ENCODE measurements at regions not wholly inside any gene's neighbourhood (a gene's known extent, or its start where the extent isn't known, plus 50 kb on each side); places are given as distances from the start of the nearest gene placed in this dataset.

- Histone ChIP-seq H3K36me3 (ENCODE audit: control insufficient read depth in 2 of 4, insufficient read depth in 4 of 4, low read length in 3 of 4) (no peaks in the 10 kb centered on the region), H4K5ac (ENCODE audit: insufficient read length, low read depth, low read length) (no peak overlapping the region), H3K27ac (ENCODE audit: low read depth, low read length) (no peak overlapping the region), H2BK20ac (ENCODE audit: low read length) (no peak overlapping the region), H4K91ac (replicated peaks; ENCODE audit: insufficient read length, low read length) (no peak overlapping the region), H4K20me1 (replicated peaks in 1 of 2; ENCODE audit: control insufficient read depth in 1 of 2, insufficient read depth in 2 of 2, low read length in 2 of 2) (no peaks in the 10 kb centered on the region), H3K23me2 (ENCODE audit: low read depth, low read length) (no peaks in the 10 kb centered on the region), H3K56ac (replicated peaks; ENCODE audit: insufficient read length, low read depth, low read length) (no peak overlapping the region), H3K79me1 (ENCODE audit: low read depth, low read length) (no peaks in the 10 kb centered on the region), H3K14ac (ENCODE audit: insufficient read length) (no peak overlapping the region), H3K4me1 (replicated peaks in 1 of 4; ENCODE audit: control insufficient read depth in 3 of 4, insufficient read depth in 4 of 4, low read length in 3 of 4) (peaks cover 0 to 5% (median 1%) of the 10 kb centered on the region in 4 experiments; a peak in 3 of 7 replicates), H2AK5ac (ENCODE audit: low read depth, low read length) (no peak overlapping the region), H3K18ac (ENCODE audit: extremely low read depth, low read length) (no peak overlapping the region), H3K4ac (replicated peaks; ENCODE audit: insufficient read length, low read depth, low read length) (no peak overlapping the region), H2BK15ac (ENCODE audit: low read length) (no peak overlapping the region), H3K9me3 (ENCODE audit: insufficient read depth in 2 of 2, low read depth in 1 of 2, low read length in 1 of 2) (no peaks in the 10 kb centered on the region), H3K4me2 (ENCODE audit: insufficient read depth in 1 of 2, low read depth in 2 of 2, low read length in 2 of 2) (no peak overlapping the region), H2BK120ac (replicated peaks; ENCODE audit: low read depth, low read length) (no peak overlapping the region), H3K4me3 (ENCODE audit: extremely low read depth in 1 of 4, insufficient read depth in 2 of 4, low read depth in 3 of 4, low read length in 4 of 4) (no peak overlapping the region), H2BK5ac (ENCODE audit: low read depth, low read length) (no peak overlapping the region), H3K23ac (ENCODE audit: insufficient read length) (no peak overlapping the region), H3K9ac (replicated peaks in 1 of 4; ENCODE audit: extremely low read depth in 1 of 4, low read depth in 3 of 4, low read length in 3 of 4) (no peak overlapping the region), H2BK12ac (ENCODE audit: low read depth, low read length) (no peak overlapping the region), H3K79me2 (ENCODE audit: control insufficient read depth in 1 of 2, insufficient read depth in 2 of 2, low read length in 2 of 2) (no peaks in the 10 kb centered on the region), H2AFZ (ENCODE audit: low read length) (no peak overlapping the region), H4K8ac (ENCODE audit: extremely low read depth, insufficient read depth, low read length) (no peak overlapping the region), H3K27me3 (replicated peaks in 1 of 4; ENCODE audit: control insufficient read depth in 3 of 4, extremely low read depth in 1 of 4, insufficient read depth in 3 of 4, low read length in 3 of 4) (no peaks in the 10 kb centered on the region)
- WGBS, 2 experiments (ENCODE audit: extremely low coverage in 1 of 2, insufficient coverage in 1 of 2, insufficient read length in 1 of 2, insufficient replicate concordance in 2 of 2, low coverage in 1 of 2, low lambda C conversion rate in 2 of 2, missing lambda C conversion rate in 1 of 2): 90% methylated on average over 3 of the region's 3 CpGs; no CpG with 5 or more reads in 1 of the 2 experiments
- TF ChIP-seq POLR2AphosphoS5 (IDR thresholded peaks at IDR 0.05; ENCODE audit: low read depth, low read length) (no peak), TCF12 (IDR thresholded peaks at IDR 0.05; ENCODE audit: low read depth, low read length) (no peak), RAD21 (IDR thresholded peaks at IDR 0.05 in 1 of 2, conservative IDR thresholded peaks at IDR 0.05 in 1 of 2; ENCODE audit: low read depth in 2 of 2, low read length in 2 of 2) (no peak), SP2 (IDR thresholded peaks at IDR 0.05; ENCODE audit: low read length) (no peak)
- POLR2A ChIA-PET (ENCODE audit: partially characterized antibody): no interaction called here
- DNase-seq (ENCODE audit: low read depth in 1 of 2, low spot score in 2 of 2) (no peak), FAIRE-seq (no peak)
- CTCF ChIA-PET (ENCODE audit: partially characterized antibody): no interaction called here
Measured at GRCh38 chr7:85286446-85286845, 99.6 kb upstream of the SEMA3D start.

Measured in H1 (cell line).